ENCODE measurements at regions not wholly inside any gene's neighbourhood (a gene's known extent, or its start where the extent isn't known, plus 50 kb on each side); places are given as distances from the start of the nearest gene placed in this dataset.

DNA sequence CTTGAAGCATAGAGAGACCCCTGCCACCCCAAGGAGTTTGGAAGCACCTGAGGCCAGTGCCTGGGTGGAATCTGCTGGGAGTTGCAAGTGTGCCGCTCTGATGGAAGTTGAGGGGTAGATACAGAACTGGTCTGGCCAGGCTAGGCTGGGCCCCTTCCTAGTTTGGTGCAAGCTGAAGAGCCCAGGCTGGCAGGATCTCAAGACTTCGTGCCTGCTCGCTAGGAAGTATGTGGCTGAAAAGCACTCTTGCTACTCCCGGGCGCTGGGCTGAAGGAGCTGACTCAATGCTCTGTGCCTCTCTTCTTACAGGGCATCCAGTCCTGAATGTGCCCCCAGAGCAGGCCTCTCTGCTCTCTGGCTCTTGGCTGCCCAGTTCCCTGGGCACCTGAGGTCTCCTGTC is 51.7 kb upstream of the PJA1 start:
- intact Hi-C loops (cut with DNase I): loop anchor here (5.0 kb wide), 1 partner anchor 145 kb away; no protein-coding TSS in a partner anchor
- ATAC-seq: no peak
- no peak for DNase-seq (ENCODE audit: missing footprints)

DNA sequence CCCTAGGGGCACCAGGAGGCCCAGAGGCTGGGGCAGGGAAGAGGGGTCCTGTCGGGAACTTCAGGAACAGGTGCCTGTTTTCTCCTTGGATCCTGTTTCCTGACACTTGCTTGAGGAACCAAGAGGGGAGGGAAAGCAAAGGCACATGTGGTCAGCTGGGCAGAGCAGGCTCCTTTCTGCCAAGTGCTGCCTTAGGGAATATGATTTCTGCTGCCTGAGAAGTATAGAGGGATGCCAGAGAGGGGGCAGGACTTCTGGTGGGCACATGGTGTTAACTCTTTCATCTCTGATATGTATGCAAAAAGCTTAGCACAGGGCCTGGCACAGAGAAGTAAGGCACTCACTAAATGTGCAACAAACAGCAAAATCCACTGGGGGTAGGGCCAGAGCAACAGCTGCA is 51.2 kb upstream of the PJA1 start:
- no peak for ATAC-seq
- intact Hi-C loops (cut with DNase I): loop anchor here (5.0 kb wide), 1 partner anchor 144 kb away; no protein-coding TSS in a partner anchor
- no peak for DNase-seq (ENCODE audit: missing footprints)

DNA sequence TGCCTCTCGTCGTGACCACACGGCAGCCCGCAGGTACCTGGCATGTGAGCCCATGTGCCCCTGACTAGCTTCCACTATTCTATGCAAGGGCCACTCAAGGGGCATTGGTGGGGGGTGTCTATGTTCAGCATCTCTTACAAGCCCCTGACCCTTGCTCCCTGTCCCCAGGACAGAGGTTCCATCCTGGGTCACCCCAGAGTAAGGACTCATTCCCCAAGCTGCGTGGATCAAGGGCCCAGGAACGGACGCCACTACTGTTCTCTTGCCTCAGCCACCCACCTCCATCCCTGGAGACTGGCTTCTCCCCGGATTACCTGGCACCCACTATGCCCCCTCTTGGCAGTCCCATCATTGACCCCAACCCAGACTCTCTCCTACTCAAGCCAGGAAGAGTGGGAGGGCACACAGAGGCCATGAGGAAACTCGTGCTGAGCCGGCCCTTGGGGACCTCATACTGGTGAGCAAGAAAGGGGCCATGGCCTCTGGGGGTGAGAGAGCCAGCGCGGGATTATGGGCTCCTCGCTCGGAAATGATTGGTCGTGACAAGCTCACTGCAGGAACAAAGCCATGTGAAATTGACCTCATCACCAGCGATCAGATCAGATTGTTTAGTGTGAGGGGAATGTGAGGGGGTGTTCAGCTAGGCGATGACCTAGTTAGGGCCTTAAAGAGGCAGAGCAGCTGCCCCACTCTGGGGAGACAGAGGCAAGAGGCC is 50.1 kb upstream of the PJA1 start:
- DNase-seq (ENCODE audit: missing footprints): no peak
- intact Hi-C loops (cut with DNase I): loop anchor here (5.0 kb wide), 1 partner anchor 143 kb away; no protein-coding TSS in a partner anchor
- no peak for ATAC-seq
